ENCODE measurements at regions not wholly inside any gene's neighbourhood (a gene's known extent, or its start where the extent isn't known, plus 50 kb on each side); places are given as distances from the start of the nearest gene placed in this dataset.

DNA sequence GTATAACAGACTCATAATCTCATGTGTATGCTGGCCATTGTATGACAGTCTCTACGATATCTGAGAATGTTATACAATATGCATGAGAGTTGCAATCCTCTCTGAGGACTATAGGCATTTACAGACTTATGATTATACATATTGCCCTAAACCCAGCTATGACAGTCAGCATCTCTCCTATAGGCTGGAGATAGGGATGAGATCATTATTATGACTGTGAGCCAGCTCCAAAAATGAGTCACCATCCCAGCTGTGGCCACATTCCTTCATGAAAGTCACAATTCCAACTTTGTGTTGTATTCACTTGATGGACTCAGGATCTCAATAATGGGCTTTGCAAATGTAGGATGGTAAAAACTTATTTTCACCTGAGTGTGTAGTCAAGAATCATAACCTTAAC lies 1024.5 kb upstream of the AMELY start:
- DNase-seq (no peak), ATAC-seq (no peak)
- H3K27ac ChIP-seq: no peak overlapping the region
- no peak overlapping the region for H3K4me3 ChIP-seq
- H3K4me1 ChIP-seq: no peaks in the 10 kb centered on the region
- intact Hi-C loops (cut with DNase I): no loop called here
- TF ChIP-seq POLR2A (IDR thresholded peaks at IDR 0.05): no peak
- no peaks in the 10 kb centered on the region for H3K27me3 ChIP-seq
- H3K36me3 ChIP-seq: no peaks in the 10 kb centered on the region
- H3K9me3 ChIP-seq: no peaks in the 10 kb centered on the region
- no CpG with 5 or more reads among the region's 1 CpG for WGBS (ENCODE audit: insufficient coverage, low coverage, low lambda C conversion rate, missing lambda C conversion rate)

- intact Hi-C loops (cut with DNase I): no loop called here
- no peaks in the 10 kb centered on the region for H3K36me3 ChIP-seq
- no peak for ATAC-seq
- no peaks in the 10 kb centered on the region for H3K9me3 ChIP-seq
- no CpG with 5 or more reads among the region's 2 CpGs for WGBS (ENCODE audit: insufficient coverage, low coverage, low lambda C conversion rate, missing lambda C conversion rate)
- H3K4me1 ChIP-seq: no peaks in the 10 kb centered on the region
- no peak overlapping the region for H3K27ac ChIP-seq
- no peaks in the 10 kb centered on the region for H3K27me3 ChIP-seq
- no peak overlapping the region for H3K4me3 ChIP-seq
- DNase-seq: no peak
- TF ChIP-seq POLR2A (IDR thresholded peaks at IDR 0.05): no peak
- TF ChIP-seq, protein P1, sequence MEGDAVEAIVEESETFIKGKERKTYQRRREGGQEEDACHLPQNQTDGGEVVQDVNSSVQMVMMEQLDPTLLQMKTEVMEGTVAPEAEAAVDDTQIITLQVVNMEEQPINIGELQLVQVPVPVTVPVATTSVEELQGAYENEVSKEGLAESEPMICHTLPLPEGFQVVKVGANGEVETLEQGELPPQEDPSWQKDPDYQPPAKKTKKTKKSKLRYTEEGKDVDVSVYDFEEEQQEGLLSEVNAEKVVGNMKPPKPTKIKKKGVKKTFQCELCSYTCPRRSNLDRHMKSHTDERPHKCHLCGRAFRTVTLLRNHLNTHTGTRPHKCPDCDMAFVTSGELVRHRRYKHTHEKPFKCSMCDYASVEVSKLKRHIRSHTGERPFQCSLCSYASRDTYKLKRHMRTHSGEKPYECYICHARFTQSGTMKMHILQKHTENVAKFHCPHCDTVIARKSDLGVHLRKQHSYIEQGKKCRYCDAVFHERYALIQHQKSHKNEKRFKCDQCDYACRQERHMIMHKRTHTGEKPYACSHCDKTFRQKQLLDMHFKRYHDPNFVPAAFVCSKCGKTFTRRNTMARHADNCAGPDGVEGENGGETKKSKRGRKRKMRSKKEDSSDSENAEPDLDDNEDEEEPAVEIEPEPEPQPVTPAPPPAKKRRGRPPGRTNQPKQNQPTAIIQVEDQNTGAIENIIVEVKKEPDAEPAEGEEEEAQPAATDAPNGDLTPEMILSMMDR (IDR thresholded peaks at IDR 0.05): no peak
Measured at GRCh38 chrY:7935606-7936005, 1024.1 kb upstream of the AMELY start.

DNA sequence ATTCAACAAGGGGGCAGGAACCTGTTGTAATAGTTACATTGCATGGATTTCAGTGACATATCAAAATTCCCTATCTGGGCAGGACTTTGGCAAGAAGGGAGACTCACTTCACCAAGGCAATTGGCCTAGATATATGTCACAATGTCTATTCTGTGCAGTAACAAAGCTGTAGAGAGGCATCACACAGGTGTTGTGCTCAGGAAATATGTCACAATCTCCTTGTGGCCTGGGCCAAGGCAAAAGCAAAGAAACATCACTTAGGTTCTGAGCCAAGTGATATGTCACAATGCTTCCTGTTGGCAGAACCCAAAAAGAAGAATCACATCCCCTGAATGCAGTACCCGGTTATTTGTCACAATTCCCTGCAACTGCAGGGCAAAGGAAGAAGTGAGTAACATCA lies 1020.9 kb upstream of the AMELY start:
- ATAC-seq: peak in 1 of 4 donors; percentile 76
- no peak overlapping the region for H3K27ac ChIP-seq
- intact Hi-C loops (cut with DNase I): no loop called here
- TF ChIP-seq, protein P1 (IDR thresholded peaks at IDR 0.05): no peak
- no peak for TF ChIP-seq POLR2A (IDR thresholded peaks at IDR 0.05)
- no peaks in the 10 kb centered on the region for H3K9me3 ChIP-seq
- no peak for DNase-seq
- WGBS (ENCODE audit: insufficient coverage, low coverage, low lambda C conversion rate, missing lambda C conversion rate): no CpG with 5 or more reads among the region's 1 CpG
- no peaks in the 10 kb centered on the region for H3K36me3 ChIP-seq
- no peaks in the 10 kb centered on the region for H3K27me3 ChIP-seq
- no peaks in the 10 kb centered on the region for H3K4me1 ChIP-seq
- H3K4me3 ChIP-seq: no peak overlapping the region

GRCh38 chrY:7929866-7930265 lies 1018.3 kb upstream of the AMELY start:
- Histone ChIP-seq H3K27ac (no peak overlapping the region), H3K4me1 (no peaks in the 10 kb centered on the region), H3K27me3 (no peaks in the 10 kb centered on the region), H3K36me3 (no peaks in the 10 kb centered on the region), H3K9me3 (no peaks in the 10 kb centered on the region), H3K4me3 (no peak overlapping the region)
- TF ChIP-seq, protein P1 (IDR thresholded peaks at IDR 0.05): no peak
- no peak for TF ChIP-seq POLR2A (IDR thresholded peaks at IDR 0.05)
- WGBS (ENCODE audit: insufficient coverage, low coverage, low lambda C conversion rate, missing lambda C conversion rate): no CpG with 5 or more reads among the region's 1 CpG
- DNase-seq (no peak), ATAC-seq (no peak)
- intact Hi-C loops (cut with DNase I): no loop called here

DNA sequence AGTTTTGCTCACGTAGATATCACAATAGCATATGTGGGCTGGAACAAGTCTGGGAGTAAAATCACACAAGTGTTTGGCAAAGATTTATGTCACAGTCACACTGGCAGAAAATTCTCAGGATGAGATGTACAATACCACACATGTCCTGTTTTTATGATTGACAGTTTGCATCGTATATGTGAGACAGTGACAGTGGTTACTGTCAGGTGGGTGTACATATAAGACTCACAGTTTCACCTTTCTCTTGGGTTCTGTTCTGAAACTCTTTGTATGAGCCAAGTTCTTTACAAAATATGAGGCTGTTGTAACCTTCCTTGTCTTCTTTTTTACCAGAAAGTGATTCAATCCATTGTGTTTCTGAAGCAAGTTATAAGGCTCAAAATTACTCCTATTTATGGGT lies 1012.5 kb upstream of the AMELY start:
- WGBS (ENCODE audit: insufficient coverage, low coverage, low lambda C conversion rate, missing lambda C conversion rate): no CpG with 5 or more reads among the region's 2 CpGs
- TF ChIP-seq, protein P1 (IDR thresholded peaks at IDR 0.05): no peak
- TF ChIP-seq POLR2A (IDR thresholded peaks at IDR 0.05): no peak
- Histone ChIP-seq H3K4me1 (no peaks in the 10 kb centered on the region), H3K27me3 (no peaks in the 10 kb centered on the region), H3K4me3 (no peak overlapping the region), H3K36me3 (no peaks in the 10 kb centered on the region), H3K27ac (no peak overlapping the region), H3K9me3 (no peaks in the 10 kb centered on the region)
- ATAC-seq (no peak), DNase-seq (no peak)
- intact Hi-C loops (cut with DNase I): no loop called here
